ENCODE measurements at regions not wholly inside any gene's neighbourhood (a gene's known extent, or its start where the extent isn't known, plus 50 kb on each side); places are given as distances from the start of the nearest gene placed in this dataset.

DNA sequence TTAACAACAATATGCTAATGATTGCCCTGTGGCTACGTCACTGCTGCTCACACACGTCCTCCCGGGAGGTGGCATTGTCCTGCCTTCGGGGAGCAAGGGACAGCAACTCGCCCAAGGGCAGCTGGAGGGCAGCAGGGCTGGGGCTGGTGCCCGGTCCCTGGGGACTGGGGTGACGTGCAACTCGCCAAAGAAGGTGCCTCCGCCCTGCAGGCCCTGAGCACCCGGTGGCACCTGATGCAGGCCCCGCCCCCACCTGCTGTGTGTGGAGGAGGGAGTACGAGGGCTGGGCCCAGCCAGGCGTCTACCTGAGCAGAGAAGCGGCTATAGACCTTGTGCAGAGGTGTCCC, 64.8 kb upstream of the SLCO4A1 start (continued):
- TF ChIP-seq, protein P1, sequence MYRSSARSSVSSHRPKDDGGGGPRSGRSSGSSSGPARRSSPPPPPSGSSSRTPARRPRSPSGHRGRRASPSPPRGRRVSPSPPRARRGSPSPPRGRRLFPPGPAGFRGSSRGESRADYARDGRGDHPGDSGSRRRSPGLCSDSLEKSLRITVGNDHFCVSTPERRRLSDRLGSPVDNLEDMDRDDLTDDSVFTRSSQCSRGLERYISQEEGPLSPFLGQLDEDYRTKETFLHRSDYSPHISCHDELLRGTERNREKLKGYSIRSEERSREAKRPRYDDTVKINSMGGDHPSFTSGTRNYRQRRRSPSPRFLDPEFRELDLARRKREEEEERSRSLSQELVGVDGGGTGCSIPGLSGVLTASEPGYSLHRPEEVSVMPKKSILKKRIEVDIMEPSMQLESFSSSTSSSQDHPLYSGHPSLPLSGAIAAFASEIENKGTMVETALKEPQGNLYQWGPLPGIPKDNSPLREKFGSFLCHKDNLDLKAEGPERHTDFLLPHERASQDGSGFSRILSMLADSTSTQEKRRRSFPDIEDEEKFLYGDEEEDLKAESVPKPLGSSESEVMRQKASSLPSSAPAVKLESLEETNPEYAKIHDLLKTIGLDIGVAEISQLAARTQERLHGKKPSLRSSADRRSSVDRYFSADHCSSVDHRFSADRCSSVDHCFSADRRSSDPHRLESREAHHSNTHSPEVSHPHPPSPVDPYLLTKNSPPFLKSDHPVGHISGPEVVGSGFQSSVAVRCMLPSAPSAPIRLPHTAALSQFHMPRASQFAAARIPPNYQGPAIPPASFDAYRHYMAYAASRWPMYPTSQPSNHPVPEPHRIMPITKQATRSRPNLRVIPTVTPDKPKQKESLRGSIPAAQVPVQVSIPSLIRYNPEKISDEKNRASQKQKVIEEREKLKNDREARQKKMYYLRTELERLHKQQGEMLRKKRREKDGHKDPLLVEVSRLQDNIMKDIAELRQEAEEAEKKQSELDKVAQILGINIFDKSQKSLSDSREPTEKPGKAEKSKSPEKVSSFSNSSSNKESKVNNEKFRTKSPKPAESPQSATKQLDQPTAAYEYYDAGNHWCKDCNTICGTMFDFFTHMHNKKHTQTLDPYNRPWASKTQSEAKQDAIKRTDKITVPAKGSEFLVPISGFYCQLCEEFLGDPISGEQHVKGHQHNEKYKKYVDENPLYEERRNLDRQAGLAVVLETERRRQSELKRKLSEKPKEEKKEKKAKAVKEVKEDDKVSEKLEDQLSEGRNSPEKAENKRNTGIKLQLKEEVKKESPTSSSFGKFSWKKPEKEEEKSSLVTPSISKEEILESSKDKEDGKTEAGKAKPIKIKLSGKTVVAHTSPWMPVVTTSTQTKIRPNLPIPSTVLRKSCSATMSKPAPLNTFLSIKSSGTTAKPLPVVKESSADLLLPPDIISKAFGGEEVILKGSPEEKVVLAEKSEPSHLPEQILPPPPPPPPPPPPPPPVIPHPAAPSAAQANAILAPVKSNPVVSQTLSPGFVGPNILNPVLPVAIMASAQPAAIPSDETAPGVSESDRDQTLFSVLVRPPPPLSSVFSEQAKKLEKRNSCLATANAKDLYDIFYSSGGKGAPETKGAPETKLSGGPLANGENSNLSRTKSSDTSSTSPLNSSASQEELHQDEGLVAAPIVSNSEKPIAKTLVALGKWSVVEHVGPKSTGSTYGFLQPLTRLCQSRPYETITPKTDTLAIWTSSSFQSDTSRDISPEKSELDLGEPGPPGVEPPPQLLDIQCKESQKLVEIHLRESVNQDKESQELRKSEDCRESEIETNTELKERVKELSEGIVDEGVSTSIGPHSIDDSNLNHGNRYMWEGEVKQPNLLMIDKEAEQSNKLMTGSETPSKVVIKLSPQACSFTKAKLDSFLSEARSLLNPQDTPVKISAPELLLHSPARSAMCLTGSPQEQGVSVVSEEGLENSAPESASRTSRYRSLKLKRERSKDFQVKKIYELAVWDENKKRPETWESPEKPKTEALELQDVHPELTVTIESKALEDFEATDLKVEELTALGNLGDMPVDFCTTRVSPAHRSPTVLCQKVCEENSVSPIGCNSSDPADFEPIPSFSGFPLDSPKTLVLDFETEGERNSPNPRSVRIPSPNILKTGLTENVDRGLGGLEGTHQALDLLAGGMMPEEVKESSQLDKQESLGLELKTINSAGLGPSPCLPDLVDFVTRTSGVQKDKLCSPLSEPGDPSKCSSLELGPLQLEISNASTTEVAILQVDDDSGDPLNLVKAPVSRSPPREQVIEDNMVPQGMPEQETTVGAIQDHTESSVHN (CRISPR knock-in tag; IDR thresholded peaks at IDR 0.05) = no peak
- no peak for TF ChIP-seq ZNF431 (CRISPR knock-in tag; IDR thresholded peaks at IDR 0.05; ENCODE audit: borderline replicate concordance, low read depth)
- TF ChIP-seq, protein P2, sequence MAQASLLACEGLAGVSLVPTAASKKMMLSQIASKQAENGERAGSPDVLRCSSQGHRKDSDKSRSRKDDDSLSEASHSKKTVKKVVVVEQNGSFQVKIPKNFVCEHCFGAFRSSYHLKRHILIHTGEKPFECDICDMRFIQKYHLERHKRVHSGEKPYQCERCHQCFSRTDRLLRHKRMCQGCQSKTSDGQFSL (CRISPR knock-in tag; IDR thresholded peaks at IDR 0.05) = no peak
- TF ChIP-seq MTF2 (CRISPR knock-in tag; IDR thresholded peaks at IDR 0.05; ENCODE audit: borderline replicate concordance) = 0 out of 2 replicates have a peak, but pooled peaks have one; percentile 13
- no peak for TF ChIP-seq NAIF1 (CRISPR knock-in tag; IDR thresholded peaks at IDR 0.05; ENCODE audit: borderline replicate concordance)
- no peak for TF ChIP-seq GATA4 (IDR thresholded peaks at IDR 0.05; ENCODE audit: borderline replicate concordance, low read depth)
- no peak for TF ChIP-seq NFIC (IDR thresholded peaks at IDR 0.05; ENCODE audit: low read length)
- no peak for TF ChIP-seq PTBP1 (IDR thresholded peaks at IDR 0.05; ENCODE audit: low read depth, low read length, poor library complexity, severe bottlenecking)
- TF ChIP-seq CREB1 (IDR thresholded peaks at IDR 0.05) = peak; percentile 73
- TF ChIP-seq CREB1 (CRISPR knock-in tag; IDR thresholded peaks at IDR 0.05) = no peak

Data from HepG2 (cell line).